Duodenal mucosa (tissue), 2 donors: ENCODE measurements at regions not wholly inside any gene's neighbourhood (a gene's known extent, or its start where the extent isn't known, plus 50 kb on each side); places are given as distances from the start of the nearest gene placed in this dataset.

Experiments used
- H3K27ac ChIP-seq: one replicate; pipeline ENCODE4 v1.7.0; 2013; ENCODE audit warnings: low read depth, low read length
- H3K27me3 ChIP-seq, 2 donors: one replicate each; pipeline ENCODE4 v1.7.0; 2013; ENCODE audit warnings: low read length in 2 of 2, control low read depth in 1 of 2; ENCODE audit not compliant: insufficient read depth in 2 of 2, control insufficient read depth in 1 of 2
- H3K36me3 ChIP-seq, 2 donors: one replicate each; pipeline ENCODE4 v1.7.0; 2013; ENCODE audit warnings: low read length in 2 of 2, control low read depth in 1 of 2; ENCODE audit not compliant: insufficient read depth in 2 of 2, control insufficient read depth in 1 of 2
- H3K4me1 ChIP-seq, 2 donors: one replicate each; pipeline ENCODE4 v1.7.0; 2013; ENCODE audit warnings: low read length in 2 of 2, control low read depth in 1 of 2; ENCODE audit not compliant: insufficient read depth in 2 of 2, control insufficient read depth in 1 of 2
- H3K4me3 ChIP-seq, 2 donors: one replicate each; pipeline ENCODE4 v1.7.0; 2013; ENCODE audit warnings: low read length in 2 of 2, low read depth in 1 of 2
- H3K9ac ChIP-seq, 2 donors: one replicate each; pipeline ENCODE4 v1.7.0; 2013; ENCODE audit warnings: low read length in 2 of 2, low read depth in 1 of 2
- H3K9me3 ChIP-seq, 2 donors: one replicate each; pipeline ENCODE4 v1.7.0; 2013; ENCODE audit warnings: low read length in 2 of 2, control low read depth in 1 of 2; ENCODE audit not compliant: control insufficient read depth in 1 of 2

GRCh38 chr14:25953532-25954139, 644.2 kb downstream of the NOVA1 start:
- no peak overlapping the region for H3K4me3 ChIP-seq
- H3K36me3 ChIP-seq, result no peaks in the 10 kb centered on the region
- H3K9ac ChIP-seq, result no peak overlapping the region
- H3K4me1 ChIP-seq, result no peaks in the 10 kb centered on the region
- no peaks in the 10 kb centered on the region for H3K27me3 ChIP-seq
- H3K9me3 ChIP-seq, result peaks cover 0 to 22% of the 10 kb centered on the region in 2 donors
- no peak overlapping the region for H3K27ac ChIP-seq

DNA sequence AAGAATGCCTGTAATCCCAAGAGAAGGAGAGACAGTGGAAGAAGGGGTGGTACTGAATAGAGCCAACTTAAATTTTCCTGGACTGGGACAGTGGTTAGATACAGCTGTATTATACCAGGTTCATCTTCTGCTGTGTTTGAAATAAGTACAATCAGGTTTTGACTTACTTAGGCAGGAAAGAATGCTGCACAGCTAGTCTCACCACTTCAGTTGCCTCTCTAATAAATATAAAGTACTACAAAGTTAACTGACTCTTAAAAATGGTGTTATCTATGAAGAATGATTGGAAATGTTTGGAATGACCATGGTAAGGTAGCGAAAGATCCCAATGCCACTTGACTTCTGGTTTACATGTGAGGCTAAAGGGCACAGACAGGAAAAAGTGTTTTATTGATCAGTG, 652.1 kb downstream of the NOVA1 start:
- Histone ChIP-seq H3K36me3 (no peaks in the 10 kb centered on the region), H3K4me3 (no peak overlapping the region), H3K27ac (no peak overlapping the region), H3K4me1 (no peaks in the 10 kb centered on the region), H3K9me3 (peaks cover 0 to 11% of the 10 kb centered on the region in 2 donors), H3K9ac (no peak overlapping the region), H3K27me3 (no peaks in the 10 kb centered on the region)

DNA sequence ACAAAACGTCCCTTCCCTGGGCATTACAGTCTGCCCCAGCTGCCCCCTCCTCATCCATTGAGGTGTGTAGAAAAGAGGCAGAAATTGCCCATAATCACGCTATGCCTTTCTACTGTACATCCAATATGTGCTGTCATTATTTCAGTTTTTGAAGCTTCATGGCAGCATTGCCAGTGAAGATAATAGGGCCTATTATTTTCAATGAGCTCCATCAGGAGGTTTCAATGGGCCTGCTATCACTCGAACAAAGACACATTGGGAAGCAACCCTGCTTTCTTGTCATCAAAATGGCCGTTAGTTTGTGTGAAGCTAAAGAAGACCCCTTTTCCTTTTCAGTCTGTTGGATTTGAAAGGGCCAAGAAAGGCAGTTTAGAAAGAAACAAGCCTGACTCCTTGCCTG, 653.8 kb downstream of the NOVA1 start:
- Histone ChIP-seq H3K4me3 (no peak overlapping the region), H3K36me3 (no peaks in the 10 kb centered on the region), H3K4me1 (no peaks in the 10 kb centered on the region), H3K9me3 (peaks cover 0 to 4% of the 10 kb centered on the region in 2 donors), H3K27ac (no peak overlapping the region), H3K9ac (no peak overlapping the region), H3K27me3 (no peaks in the 10 kb centered on the region)

GRCh38 chr14:25943329-25943728, 654.5 kb downstream of the NOVA1 start:
- Histone ChIP-seq H3K36me3 (no peaks in the 10 kb centered on the region), H3K4me3 (no peak overlapping the region), H3K4me1 (no peaks in the 10 kb centered on the region), H3K27me3 (no peaks in the 10 kb centered on the region), H3K9ac (no peak overlapping the region), H3K27ac (no peak overlapping the region), H3K9me3 (peaks cover 0 to 4% of the 10 kb centered on the region in 2 donors)

- Histone ChIP-seq H3K4me1 (no peaks in the 10 kb centered on the region), H3K36me3 (no peaks in the 10 kb centered on the region), H3K9ac (no peak overlapping the region), H3K9me3 (peaks cover 0 to 4% of the 10 kb centered on the region in 2 donors), H3K27me3 (no peaks in the 10 kb centered on the region), H3K4me3 (no peak overlapping the region), H3K27ac (no peak overlapping the region)
Observed at GRCh38 chr14:25942090-25942489, 655.7 kb downstream of the NOVA1 start.

DNA sequence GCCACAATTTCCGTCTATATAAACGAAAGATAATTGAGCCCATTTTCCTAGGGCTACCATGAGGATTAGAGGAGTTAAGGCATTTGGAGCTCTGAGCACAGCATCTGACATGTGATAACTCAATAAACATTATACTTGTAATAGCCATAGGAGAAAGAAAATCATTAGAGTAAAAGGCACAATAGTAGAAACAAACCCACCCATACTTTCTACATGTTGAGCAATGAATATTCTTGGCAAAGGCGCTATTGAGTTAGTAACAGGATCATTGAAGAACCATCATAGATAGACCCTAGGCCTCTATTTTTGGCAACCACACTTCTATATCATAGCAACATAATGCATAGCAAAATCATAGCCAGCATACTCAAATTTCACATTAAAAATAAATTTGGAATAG, 664.1 kb downstream of the NOVA1 start:
- H3K9me3 ChIP-seq, result peaks cover 5 to 8% of the 10 kb centered on the region in 2 donors
- no peaks in the 10 kb centered on the region for H3K36me3 ChIP-seq
- H3K27ac ChIP-seq, result no peak overlapping the region
- H3K27me3 ChIP-seq, result no peaks in the 10 kb centered on the region
- no peak overlapping the region for H3K4me3 ChIP-seq
- H3K4me1 ChIP-seq, result no peaks in the 10 kb centered on the region
- no peak overlapping the region for H3K9ac ChIP-seq

GRCh38 chr14:25929881-25930615, 667.8 kb downstream of the NOVA1 start:
- Histone ChIP-seq H3K4me1 (no peaks in the 10 kb centered on the region), H3K4me3 (no peak overlapping the region)

DNA sequence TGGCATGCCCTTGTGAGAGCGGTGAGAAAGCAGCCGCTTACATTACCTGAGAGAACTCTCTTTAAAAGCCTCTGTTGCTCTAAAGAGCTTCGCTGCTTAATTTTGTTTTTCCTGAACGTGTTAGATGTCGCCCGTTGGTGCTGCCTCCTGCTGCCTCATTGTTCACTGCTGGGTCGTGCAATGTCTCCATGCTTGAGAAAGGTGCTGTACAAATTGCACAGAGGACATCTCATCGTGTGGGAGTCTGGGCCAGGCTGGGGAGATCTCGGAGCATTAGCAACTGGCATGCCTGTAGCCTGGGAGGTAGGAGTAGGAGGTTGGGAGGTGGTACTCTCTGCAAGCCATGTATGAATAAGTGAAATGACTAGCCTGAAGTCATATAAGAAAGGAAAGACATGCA, 686.0 kb downstream of the NOVA1 start:
- Histone ChIP-seq H3K27ac (no peak overlapping the region), H3K4me3 (no peak overlapping the region), H3K9ac (no peak overlapping the region), H3K36me3 (no peaks in the 10 kb centered on the region), H3K4me1 (no peaks in the 10 kb centered on the region), H3K27me3 (no peaks in the 10 kb centered on the region), H3K9me3 (peaks cover 3 to 9% of the 10 kb centered on the region in 2 donors)

More at GRCh38 chr14:25929881-25930615, 667.8 kb downstream of the NOVA1 start:
- Histone ChIP-seq H3K36me3 (no peaks in the 10 kb centered on the region), H3K9me3 (peaks cover 3 to 8% of the 10 kb centered on the region in 2 donors), H3K27ac (no peak overlapping the region), H3K27me3 (no peaks in the 10 kb centered on the region), H3K9ac (no peak overlapping the region)

DNA sequence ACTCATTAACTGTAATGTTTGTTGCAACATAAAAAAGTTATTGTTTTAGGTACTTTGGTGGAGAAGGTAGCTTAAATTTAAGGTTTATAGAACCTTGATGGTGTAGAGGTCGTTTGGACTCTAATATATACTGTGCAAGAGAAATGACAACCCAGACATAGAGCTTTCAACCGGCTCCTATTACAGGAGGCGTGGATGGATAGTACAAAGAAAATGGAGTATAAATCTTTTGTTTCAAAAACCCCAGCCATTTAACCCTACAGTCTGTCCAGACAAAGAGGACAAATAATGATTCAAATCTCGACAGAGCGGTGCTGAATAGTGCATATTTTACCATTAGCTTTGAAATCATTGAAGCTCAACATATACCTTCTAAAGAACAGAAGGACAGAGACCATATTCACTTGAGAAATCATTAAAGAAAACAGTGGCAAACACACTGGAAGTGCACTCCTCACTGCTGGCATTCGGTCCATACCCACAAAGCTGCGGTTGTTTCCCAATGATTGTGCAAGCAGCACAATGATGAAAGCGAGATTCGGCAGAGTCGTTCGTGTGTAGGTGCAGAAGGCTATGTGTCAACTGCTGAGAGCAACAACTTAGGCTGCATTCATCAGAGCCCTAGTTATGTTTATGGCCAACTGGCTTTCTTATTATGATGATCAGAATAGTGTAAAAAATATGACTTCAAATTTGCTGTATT, 688.6 kb downstream of the NOVA1 start:
- Histone ChIP-seq H3K36me3 (no peaks in the 10 kb centered on the region), H3K27ac (no peak overlapping the region), H3K4me1 (no peaks in the 10 kb centered on the region), H3K9ac (no peak overlapping the region), H3K9me3 (peaks cover 3 to 9% of the 10 kb centered on the region in 2 donors), H3K27me3 (no peaks in the 10 kb centered on the region), H3K4me3 (no peak overlapping the region)
